NCI-H2107 treated with DMSO at 0.1 percent for 48 hours (cell line): ENCODE measurements at regions not wholly inside any gene's neighbourhood (a gene's known extent, or its start where the extent isn't known, plus 50 kb on each side); places are given as distances from the start of the nearest gene placed in this dataset.
"Not testable (repeated sequence)": the region's sequence is repeated elsewhere in the genome, so short reads cannot be mapped to it uniquely, and the experiment has no call there.

Experiments
- DNase-seq: peaks from one replicate; lab custom pipeline; 2025; ENCODE audit not compliant: unreplicated experiment; lab: John Stamatoyannopoulos, UW

DNA sequence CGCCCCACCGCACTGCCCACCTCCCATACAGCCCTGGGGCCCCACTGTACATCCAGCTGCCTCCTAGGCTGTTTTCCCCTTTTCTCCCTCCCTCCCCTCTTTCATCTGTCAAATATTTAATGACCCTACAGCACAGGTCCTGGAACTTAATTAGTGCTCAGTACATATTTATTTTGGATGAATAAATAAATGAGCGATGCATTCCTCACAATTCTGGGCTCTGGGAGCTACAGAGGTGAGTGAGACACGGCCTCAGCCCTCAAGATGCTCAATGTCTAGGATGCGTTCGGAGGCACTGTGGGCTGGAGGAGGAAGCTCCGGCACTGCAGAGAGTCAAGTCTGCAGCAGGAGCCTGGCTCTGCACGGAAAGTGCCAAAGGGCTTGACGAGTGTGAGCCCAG, 175.0 kb downstream of the FAM43A start:
- no peak for DNase-seq

DNA sequence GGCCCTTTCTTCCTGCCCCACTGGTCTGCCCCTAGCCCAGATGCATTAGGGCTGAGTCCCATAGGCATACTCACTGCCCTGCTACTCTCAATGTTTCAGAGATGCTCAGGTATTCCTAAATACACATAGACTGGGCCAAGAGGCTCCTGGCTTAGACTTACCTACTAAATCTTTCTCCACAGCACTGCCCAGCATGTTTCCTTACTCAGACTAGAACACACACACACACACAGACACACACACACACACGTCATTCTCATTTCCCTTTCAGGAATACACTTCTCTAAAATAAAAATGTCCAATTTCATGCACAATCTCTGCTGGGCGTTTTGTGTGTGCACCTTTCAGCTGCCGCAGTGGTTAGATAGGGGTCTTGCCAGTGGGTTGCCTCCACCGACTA, 175.7 kb downstream of the FAM43A start:
- no peak for DNase-seq

GRCh38 chr3:194865061-194865460, 179.4 kb downstream of the FAM43A start:
- DNase-seq: no peak

GRCh38 chr3:194865615-194866014, 179.9 kb downstream of the FAM43A start:
- no peak for DNase-seq

- DNase-seq: no peak
Measured at GRCh38 chr3:194866236-194866635, 180.6 kb downstream of the FAM43A start.

- no peak for DNase-seq
Measured at GRCh38 chr3:194867270-194867983, 181.7 kb downstream of the FAM43A start.

GRCh38 chr3:194868831-194869230, 183.1 kb downstream of the FAM43A start:
- DNase-seq: no peak

GRCh38 chr3:194869482-194870169, 183.9 kb downstream of the FAM43A start:
- DNase-seq: no peak

GRCh38 chr3:194870394-194871110, 184.9 kb downstream of the FAM43A start:
- no peak for DNase-seq

DNA sequence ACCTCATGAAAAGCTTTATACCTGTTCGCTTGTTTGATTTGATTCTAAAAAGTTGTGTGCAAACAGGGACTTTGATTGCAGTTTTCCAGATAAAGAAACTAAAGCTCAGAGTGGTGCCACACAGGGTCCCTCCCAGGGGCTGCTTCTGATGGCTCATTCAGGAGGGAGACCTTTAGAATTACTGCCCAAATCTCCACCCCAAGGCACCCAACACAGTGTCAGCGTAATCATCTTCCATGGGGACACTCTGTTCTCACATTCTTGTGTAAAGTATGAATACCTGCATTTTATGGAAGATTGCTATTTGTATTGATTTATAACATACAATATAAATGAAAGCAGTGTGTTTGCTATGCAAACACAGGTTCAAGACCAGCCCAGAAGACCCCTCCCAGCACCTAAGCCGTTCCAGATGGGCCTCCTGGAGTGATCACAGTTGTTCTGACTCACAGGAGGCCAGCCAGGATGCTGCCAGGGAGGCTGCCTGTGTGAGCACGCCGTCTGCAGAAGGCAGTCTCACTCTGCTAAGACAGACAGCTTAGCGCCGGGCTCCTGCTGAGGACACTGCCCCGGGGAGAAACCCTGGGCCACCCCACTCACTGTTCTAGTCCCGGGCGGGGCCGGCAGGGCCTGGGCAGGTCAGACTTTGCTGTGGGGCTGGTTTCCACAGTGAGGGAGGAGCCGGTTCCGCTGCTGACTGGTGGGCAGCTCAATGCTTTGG, 185.6 kb downstream of the FAM43A start:
- peak; percentile 28 for DNase-seq

- no peak for DNase-seq
Measured at GRCh38 chr3:194871864-194872668, 186.4 kb downstream of the FAM43A start.

DNA sequence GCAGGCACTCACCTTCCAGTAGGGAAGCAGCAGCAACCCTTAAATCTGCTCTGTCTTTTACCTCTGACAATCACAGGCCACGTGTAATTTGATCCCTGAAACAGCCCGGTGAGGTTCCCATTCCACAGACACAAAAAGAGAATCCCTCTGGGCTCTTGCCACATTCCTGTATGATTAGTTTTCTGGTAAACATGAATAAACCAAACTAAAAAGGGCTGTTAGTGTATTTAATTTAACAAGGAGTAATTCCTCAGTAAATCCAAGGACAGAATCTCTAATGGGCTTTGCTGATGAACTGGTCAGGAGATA, 186.9 kb downstream of the FAM43A start:
- DNase-seq: no peak

- not testable (repeated sequence) for DNase-seq
Measured at GRCh38 chr3:194873474-194873873, 187.8 kb downstream of the FAM43A start.

GRCh38 chr3:194874206-194874605, 188.5 kb downstream of the FAM43A start:
- no peak for DNase-seq

GRCh38 chr3:194874783-194875182, 189.1 kb downstream of the FAM43A start:
- DNase-seq: no peak

GRCh38 chr3:194875581-194876402, 190.1 kb downstream of the FAM43A start:
- DNase-seq: no peak

GRCh38 chr3:194876403-194877095, 190.9 kb downstream of the FAM43A start:
- no peak for DNase-seq

GRCh38 chr3:194877291-194878119, 191.8 kb downstream of the FAM43A start:
- no peak for DNase-seq
